ENCODE measurements at regions not wholly inside any gene's neighbourhood (a gene's known extent, or its start where the extent isn't known, plus 50 kb on each side); places are given as distances from the start of the nearest gene placed in this dataset.

- no peaks in the 10 kb centered on the region for H3K36me3 ChIP-seq (ENCODE audit: insufficient read depth, low read length)
- H3K4me3 ChIP-seq (ENCODE audit: low read length, poor library complexity, severe bottlenecking) = no peak overlapping the region
- no peaks in the 10 kb centered on the region for H3K79me2 ChIP-seq (ENCODE audit: insufficient read depth, low read length)
- no peaks in the 10 kb centered on the region for H3F3A ChIP-seq (ENCODE audit: low read depth)
- H2AFZ ChIP-seq (ENCODE audit: low read length) = no peak overlapping the region
- no peaks in the 10 kb centered on the region for H3K27me3 ChIP-seq (ENCODE audit: insufficient read depth, low read length, poor library complexity, severe bottlenecking)
- no peak overlapping the region for H3K9ac ChIP-seq (ENCODE audit: low read depth, low read length, poor library complexity, severe bottlenecking)
- no peaks in the 10 kb centered on the region for H3K9me3 ChIP-seq (ENCODE audit: insufficient read depth, low read depth, low read length)
- peaks cover 9% of the 10 kb centered on the region for H3K4me1 ChIP-seq (ENCODE audit: insufficient read depth, low read length, poor library complexity, severe bottlenecking)
- no peaks in the 10 kb centered on the region for H4K20me1 ChIP-seq (ENCODE audit: insufficient read depth, low read length, poor library complexity, severe bottlenecking)
- no peaks in the 10 kb centered on the region for H3K9me2 ChIP-seq (replicated peaks; ENCODE audit: low read depth, low read length)
- H3K4me2 ChIP-seq (ENCODE audit: low read depth, low read length, poor library complexity, severe bottlenecking) = no peak overlapping the region
- TF ChIP-seq CTCF (conservative IDR thresholded peaks at IDR 0.05; ENCODE audit: low read length) = no peak
- no peak for TF ChIP-seq EZH2phosphoT487 (IDR thresholded peaks at IDR 0.05; ENCODE audit: borderline replicate concordance)
These were observed 278.4 kb downstream of the RPLP1 start for GRCh38 chr15:69731081-69731330.

GRCh38 chr15:69731581-69731980, 279.0 kb downstream of the RPLP1 start:
- H3K27me3 ChIP-seq (ENCODE audit: insufficient read depth, low read length, poor library complexity, severe bottlenecking) = no peaks in the 10 kb centered on the region
- no peak overlapping the region for H2AFZ ChIP-seq (ENCODE audit: low read length)
- H3K36me3 ChIP-seq (ENCODE audit: insufficient read depth, low read length) = no peaks in the 10 kb centered on the region
- peaks cover 5% of the 10 kb centered on the region for H3K4me1 ChIP-seq (ENCODE audit: insufficient read depth, low read length, poor library complexity, severe bottlenecking)
- no peaks in the 10 kb centered on the region for H3F3A ChIP-seq (ENCODE audit: low read depth)
- no peak overlapping the region for H3K9ac ChIP-seq (ENCODE audit: low read depth, low read length, poor library complexity, severe bottlenecking)
- no peaks in the 10 kb centered on the region for H4K20me1 ChIP-seq (ENCODE audit: insufficient read depth, low read length, poor library complexity, severe bottlenecking)
- H3K9me2 ChIP-seq (replicated peaks; ENCODE audit: low read depth, low read length) = no peaks in the 10 kb centered on the region
- no peak overlapping the region for H3K4me2 ChIP-seq (ENCODE audit: low read depth, low read length, poor library complexity, severe bottlenecking)
- TF ChIP-seq CTCF (conservative IDR thresholded peaks at IDR 0.05; ENCODE audit: low read length) (no peak), EZH2phosphoT487 (IDR thresholded peaks at IDR 0.05; ENCODE audit: borderline replicate concordance) (no peak)
- no peak overlapping the region for H3K4me3 ChIP-seq (ENCODE audit: low read length, poor library complexity, severe bottlenecking)
- no peaks in the 10 kb centered on the region for H3K79me2 ChIP-seq (ENCODE audit: insufficient read depth, low read length)
- H3K9me3 ChIP-seq (ENCODE audit: insufficient read depth, low read depth, low read length) = no peaks in the 10 kb centered on the region

GRCh38 chr15:69732133-69732532, 279.5 kb downstream of the RPLP1 start:
- Histone ChIP-seq H3F3A (ENCODE audit: low read depth) (no peaks in the 10 kb centered on the region), H3K4me1 (ENCODE audit: insufficient read depth, low read length, poor library complexity, severe bottlenecking) (no peaks in the 10 kb centered on the region), H3K4me2 (ENCODE audit: low read depth, low read length, poor library complexity, severe bottlenecking) (no peak overlapping the region), H3K4me3 (ENCODE audit: low read length, poor library complexity, severe bottlenecking) (no peak overlapping the region), H3K9ac (ENCODE audit: low read depth, low read length, poor library complexity, severe bottlenecking) (no peak overlapping the region), H3K27me3 (ENCODE audit: insufficient read depth, low read length, poor library complexity, severe bottlenecking) (no peaks in the 10 kb centered on the region), H3K9me2 (replicated peaks; ENCODE audit: low read depth, low read length) (no peaks in the 10 kb centered on the region), H4K20me1 (ENCODE audit: insufficient read depth, low read length, poor library complexity, severe bottlenecking) (no peaks in the 10 kb centered on the region), H3K36me3 (ENCODE audit: insufficient read depth, low read length) (no peaks in the 10 kb centered on the region), H3K9me3 (ENCODE audit: insufficient read depth, low read depth, low read length) (no peaks in the 10 kb centered on the region), H3K79me2 (ENCODE audit: insufficient read depth, low read length) (no peaks in the 10 kb centered on the region), H2AFZ (ENCODE audit: low read length) (no peak overlapping the region)
- no peak for TF ChIP-seq CTCF (conservative IDR thresholded peaks at IDR 0.05; ENCODE audit: low read length)
- no peak for TF ChIP-seq EZH2phosphoT487 (IDR thresholded peaks at IDR 0.05; ENCODE audit: borderline replicate concordance)

Data from Loucy (cell line).